ENCODE measurements at regions not wholly inside any gene's neighbourhood (a gene's known extent, or its start where the extent isn't known, plus 50 kb on each side); places are given as distances from the start of the nearest gene placed in this dataset.
"Not testable (repeated sequence)": the region's sequence is repeated elsewhere in the genome, so short reads cannot be mapped to it uniquely, and the experiment has no call there.

GRCh38 chr1:157326173-157326859 lies 188.1 kb upstream of the ETV3 start:
- Mint-ChIP-seq H3K27me3 (ENCODE audit: low read depth) (no peaks in the 10 kb centered on the region), H3K9me3 (peaks cover 24% of the 10 kb centered on the region), H3K36me3 (peaks cover 3% of the 10 kb centered on the region), H3K4me1 (peaks cover 1% of the 10 kb centered on the region), H3K4me3 (no peak overlapping the region), H3K27ac (no peak overlapping the region)
- DNase-seq (ENCODE audit: low spot score in 2 of 2, unreplicated experiment in 2 of 2), result no peak
- no peak for TF ChIP-seq CTCF (IDR thresholded peaks at IDR 0.05; ENCODE audit: unreplicated experiment)

DNA sequence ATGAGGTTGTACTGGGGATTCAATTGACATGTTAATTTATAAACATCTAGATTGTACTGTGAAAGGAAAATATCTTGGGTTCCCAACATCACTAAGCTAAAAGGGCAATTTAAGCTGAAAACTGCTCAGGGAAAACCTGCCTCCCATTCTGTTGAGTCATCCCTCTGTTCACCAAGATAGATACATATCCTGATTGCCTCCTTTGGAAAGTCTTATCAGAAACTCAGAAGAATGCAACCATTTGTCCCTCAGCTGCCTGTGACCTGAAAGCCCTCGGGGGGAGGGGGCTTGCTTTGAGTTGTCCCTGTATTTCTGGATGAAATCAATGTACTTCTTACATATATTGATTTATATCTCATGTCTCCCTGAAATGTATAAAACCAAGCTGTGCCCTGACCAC lies 187.0 kb upstream of the ETV3 start:
- Mint-ChIP-seq H3K27me3 (ENCODE audit: low read depth) (no peaks in the 10 kb centered on the region), H3K27ac (no peak overlapping the region), H3K9me3 (peaks cover 23% of the 10 kb centered on the region), H3K4me3 (no peak overlapping the region), H3K36me3 (peaks cover 4% of the 10 kb centered on the region), H3K4me1 (no peaks in the 10 kb centered on the region)
- no peak for DNase-seq (ENCODE audit: low spot score in 2 of 2, unreplicated experiment in 2 of 2)
- TF ChIP-seq CTCF (IDR thresholded peaks at IDR 0.05; ENCODE audit: unreplicated experiment), result no peak

GRCh38 chr1:157321972-157322371 lies 183.8 kb upstream of the ETV3 start:
- H3K36me3 Mint-ChIP-seq; H3K4me3 Mint-ChIP-seq; H3K4me1 Mint-ChIP-seq; H3K27ac Mint-ChIP-seq; H3K27me3 Mint-ChIP-seq (ENCODE audit: low read depth); DNase-seq (ENCODE audit: low spot score in 2 of 2, unreplicated experiment in 2 of 2): not testable (repeated sequence)
- peaks cover 47% of the 10 kb centered on the region for H3K9me3 Mint-ChIP-seq

DNA sequence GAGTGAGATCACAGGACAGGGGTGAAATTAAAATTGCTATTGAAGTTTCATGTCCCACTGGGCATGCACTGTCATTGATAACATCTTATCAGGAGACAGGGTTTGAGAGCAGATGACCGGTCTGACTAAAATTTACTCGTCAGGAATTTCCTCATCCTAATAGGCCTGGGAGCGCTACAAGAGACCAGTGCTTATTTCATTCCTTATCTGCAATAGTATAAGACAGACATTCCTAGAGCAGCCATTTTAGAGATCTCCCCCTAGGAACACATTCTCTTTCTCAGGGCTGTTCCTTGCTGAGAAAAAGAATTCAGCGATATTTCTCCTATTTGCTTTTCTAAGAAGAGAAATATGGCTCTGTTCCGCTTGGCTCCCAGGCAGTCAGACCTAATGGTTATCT lies 181.4 kb upstream of the ETV3 start:
- no peak overlapping the region for H3K4me3 Mint-ChIP-seq
- H3K27me3 Mint-ChIP-seq (ENCODE audit: low read depth), result no peaks in the 10 kb centered on the region
- DNase-seq (ENCODE audit: low spot score in 2 of 2, unreplicated experiment in 2 of 2), result no peak
- no peak for TF ChIP-seq CTCF (IDR thresholded peaks at IDR 0.05; ENCODE audit: unreplicated experiment)
- no peak overlapping the region for H3K27ac Mint-ChIP-seq
- H3K4me1 Mint-ChIP-seq, result no peaks in the 10 kb centered on the region
- H3K9me3 Mint-ChIP-seq, result peaks cover 62% of the 10 kb centered on the region
- H3K36me3 Mint-ChIP-seq, result peaks cover 4% of the 10 kb centered on the region

- H3K4me1 Mint-ChIP-seq; H3K36me3 Mint-ChIP-seq; H3K4me3 Mint-ChIP-seq; DNase-seq (ENCODE audit: low spot score in 2 of 2, unreplicated experiment in 2 of 2); H3K27ac Mint-ChIP-seq; H3K27me3 Mint-ChIP-seq (ENCODE audit: low read depth): not testable (repeated sequence)
- H3K9me3 Mint-ChIP-seq, result peaks cover 59% of the 10 kb centered on the region
Observed at GRCh38 chr1:157317229-157317628, 179.0 kb upstream of the ETV3 start.

GRCh38 chr1:157315544-157315943 lies 177.3 kb upstream of the ETV3 start:
- H3K4me3 Mint-ChIP-seq, result no peak overlapping the region
- peaks cover 2% of the 10 kb centered on the region for H3K27me3 Mint-ChIP-seq (ENCODE audit: low read depth)
- no peak for TF ChIP-seq CTCF (IDR thresholded peaks at IDR 0.05; ENCODE audit: unreplicated experiment)
- H3K9me3 Mint-ChIP-seq, result peaks cover 48% of the 10 kb centered on the region
- no peak for DNase-seq (ENCODE audit: low spot score in 2 of 2, unreplicated experiment in 2 of 2)
- peaks cover 3% of the 10 kb centered on the region for H3K36me3 Mint-ChIP-seq
- H3K27ac Mint-ChIP-seq, result no peak overlapping the region
- H3K4me1 Mint-ChIP-seq, result peaks cover 8% of the 10 kb centered on the region

DNA sequence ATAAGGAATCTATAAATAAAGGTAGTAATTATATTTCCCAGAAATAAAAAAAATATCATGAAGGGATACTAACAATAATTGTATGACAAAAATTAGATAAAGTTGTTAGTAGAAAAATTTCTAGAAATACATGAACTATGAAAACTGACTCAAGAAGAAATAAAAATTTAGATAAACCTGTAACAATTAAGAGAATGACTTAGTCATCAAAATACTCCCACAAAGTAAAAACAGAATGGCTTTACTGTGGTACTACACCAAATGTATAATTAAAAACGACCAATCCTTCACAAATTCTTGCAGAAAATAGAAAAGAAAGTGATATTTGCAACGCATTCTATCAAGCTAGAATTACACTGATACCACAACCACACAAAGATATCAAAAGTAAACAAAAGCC lies 176.2 kb upstream of the ETV3 start:
- DNase-seq (ENCODE audit: low spot score in 2 of 2, unreplicated experiment in 2 of 2), result no peak
- Mint-ChIP-seq H3K27me3 (ENCODE audit: low read depth) (peaks cover 4% of the 10 kb centered on the region), H3K9me3 (peaks cover 37% of the 10 kb centered on the region), H3K27ac (no peak overlapping the region), H3K4me3 (no peak overlapping the region), H3K36me3 (no peaks in the 10 kb centered on the region), H3K4me1 (peaks cover 12% of the 10 kb centered on the region)
- no peak for TF ChIP-seq CTCF (IDR thresholded peaks at IDR 0.05; ENCODE audit: unreplicated experiment)
